Neural progenitor cell (in vitro differentiated cells): ENCODE measurements at regions not wholly inside any gene's neighbourhood (a gene's known extent, or its start where the extent isn't known, plus 50 kb on each side); places are given as distances from the start of the nearest gene placed in this dataset.

Source experiments
- EZH2 ChIP-seq: fragments of 200-600 bp; sonication (generic); IDR thresholded peaks from 2 replicates; pipeline ENCODE4 v1.6.1; 2017; ENCODE audit warnings: antibody characterized with exemption, mild to moderate bottlenecking, moderate library complexity
- EZH2phosphoT487 ChIP-seq: fragments of 200-600 bp; sonication (generic); IDR thresholded peaks from 2 replicates; pipeline ENCODE4 v1.6.1; 2017; ENCODE audit warnings: antibody characterized with exemption
- TF ChIP-seq, protein P1 (sequence below): fragments of 200-600 bp; sonication (generic); IDR thresholded peaks from 2 replicates; pipeline ENCODE4 v1.5.1; 2017; ENCODE audit warnings: antibody characterized with exemption, mild to moderate bottlenecking

DNA sequence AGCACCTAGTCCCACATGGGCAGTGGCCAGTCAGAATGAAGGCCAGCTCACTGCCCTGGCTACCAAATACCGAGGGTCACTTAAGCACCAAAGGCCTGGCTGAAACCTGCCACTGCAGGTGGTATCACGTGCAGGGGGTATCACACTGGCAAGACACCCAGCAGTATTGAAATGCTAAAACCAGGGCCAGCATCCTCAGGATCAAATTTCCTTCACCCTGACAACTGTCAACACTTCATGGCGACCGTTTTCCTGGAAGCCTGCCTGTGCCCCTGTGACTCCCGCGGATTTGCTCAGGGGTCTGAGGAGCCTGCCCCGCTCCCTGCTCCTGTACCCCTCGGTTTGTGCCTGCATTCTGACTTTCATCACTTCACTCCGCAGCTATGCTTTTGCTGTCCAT, 151.1 kb downstream of the TTLL2 start:
- TF ChIP-seq, protein P1, sequence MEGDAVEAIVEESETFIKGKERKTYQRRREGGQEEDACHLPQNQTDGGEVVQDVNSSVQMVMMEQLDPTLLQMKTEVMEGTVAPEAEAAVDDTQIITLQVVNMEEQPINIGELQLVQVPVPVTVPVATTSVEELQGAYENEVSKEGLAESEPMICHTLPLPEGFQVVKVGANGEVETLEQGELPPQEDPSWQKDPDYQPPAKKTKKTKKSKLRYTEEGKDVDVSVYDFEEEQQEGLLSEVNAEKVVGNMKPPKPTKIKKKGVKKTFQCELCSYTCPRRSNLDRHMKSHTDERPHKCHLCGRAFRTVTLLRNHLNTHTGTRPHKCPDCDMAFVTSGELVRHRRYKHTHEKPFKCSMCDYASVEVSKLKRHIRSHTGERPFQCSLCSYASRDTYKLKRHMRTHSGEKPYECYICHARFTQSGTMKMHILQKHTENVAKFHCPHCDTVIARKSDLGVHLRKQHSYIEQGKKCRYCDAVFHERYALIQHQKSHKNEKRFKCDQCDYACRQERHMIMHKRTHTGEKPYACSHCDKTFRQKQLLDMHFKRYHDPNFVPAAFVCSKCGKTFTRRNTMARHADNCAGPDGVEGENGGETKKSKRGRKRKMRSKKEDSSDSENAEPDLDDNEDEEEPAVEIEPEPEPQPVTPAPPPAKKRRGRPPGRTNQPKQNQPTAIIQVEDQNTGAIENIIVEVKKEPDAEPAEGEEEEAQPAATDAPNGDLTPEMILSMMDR, result no peak
- TF ChIP-seq EZH2, result no peak
- TF ChIP-seq EZH2phosphoT487, result no peak
